Pancreas (tissue), 10 donors: ENCODE measurements at regions not wholly inside any gene's neighbourhood (a gene's known extent, or its start where the extent isn't known, plus 50 kb on each side); places are given as distances from the start of the nearest gene placed in this dataset.

ENCODE experiments used
- ATAC-seq, 4 donors: fragments of 200-7000 bp; cut with Tn5 transposase; one replicate each; pipeline versions ENCODE4 v1.8.0 to v1.9.1; 2020; ENCODE audit warnings: mild to moderate bottlenecking in 4 of 4, moderate library complexity in 4 of 4
- DNase-seq, 6 donors: peaks; one replicate each; pipeline ENCODE4 v3.0.0-alpha.2; 2020
- FAIRE-seq: peaks from 2 replicates; lab custom pipeline; 2012; peaks lifted over from hg19 to GRCh38; lab: Jason Lieb, UNC
- H3K27ac ChIP-seq, 4 donors: fragments of 200-600 bp; sonication (generic); 1 replicate in 3 of 4; 2 replicates in 1 of 4; pipeline versions ENCODE4 v1.5.0 to v1.8.0; 2020
- H3K27me3 ChIP-seq, 4 donors: fragments of 200-600 bp; one replicate each; pipeline ENCODE4 v1.8.0; 2021
- H3K36me3 ChIP-seq, 3 donors: fragments of 200-600 bp; sonication (generic) in 1 of 3; one replicate each; pipeline versions ENCODE4 v1.5.0 to v1.8.0; 2020 to 2021
- H3K4me1 ChIP-seq, 3 donors: fragments of 200-600 bp; one replicate each; pipeline ENCODE4 v1.8.0; 2021
- H3K4me3 ChIP-seq, 4 donors: fragments of 200-600 bp; sonication (generic) in 2 of 4; one replicate each; pipeline versions ENCODE4 v1.5.0 to v1.8.0; 2020 to 2021
- H3K9me3 ChIP-seq, 4 donors: fragments of 200-600 bp; one replicate each; pipeline ENCODE4 v1.8.0; 2021
- WGBS, 2 donors: extraction: QIAGEN DNeasy Blood & Tissue Kit; methylation state at CpG; one replicate each; pipeline ENCODE4 v1.1.7; 2013; 5-methylcytosine and 5-hydroxymethylcytosine counted together
- intact Hi-C, 3 donors: fragments of 100-400 bp; cut with DNase I; formaldehyde crosslinking; loops; one replicate each; pipeline versions ENCODE4 v1.11.1 to v1.14.2; 2022
- TF ChIP-seq, protein P1 (sequence below), 4 donors: fragments of 200-600 bp; sonication (generic) in 3 of 4; IDR thresholded peaks; one replicate each; pipeline versions ENCODE4 v1.5.0 to v1.8.0; 2021; ENCODE audit warnings: antibody characterized with exemption in 4 of 4
- donor health status: healthy with polysubstance abuse.
- donor health status: DM: no; HTN: no; CAD: no; lungs with moderate emphysema.
- donor health status: DM: no; HTN: no; CAD: no.
- donor health status: control.
- donor health status: control.
- donor health status: Bipolar disorder and iron deficiency.
- donor health status: DM: yes; HTN: yes; CAD: no.
- donor health status: DM: no; HTN: no; CAD: no.
- donor health status: DM: no; HTN: no; CAD: no.
- donor health status: DM: yes; HTN: yes; CAD: no.

- TF ChIP-seq, protein P1, sequence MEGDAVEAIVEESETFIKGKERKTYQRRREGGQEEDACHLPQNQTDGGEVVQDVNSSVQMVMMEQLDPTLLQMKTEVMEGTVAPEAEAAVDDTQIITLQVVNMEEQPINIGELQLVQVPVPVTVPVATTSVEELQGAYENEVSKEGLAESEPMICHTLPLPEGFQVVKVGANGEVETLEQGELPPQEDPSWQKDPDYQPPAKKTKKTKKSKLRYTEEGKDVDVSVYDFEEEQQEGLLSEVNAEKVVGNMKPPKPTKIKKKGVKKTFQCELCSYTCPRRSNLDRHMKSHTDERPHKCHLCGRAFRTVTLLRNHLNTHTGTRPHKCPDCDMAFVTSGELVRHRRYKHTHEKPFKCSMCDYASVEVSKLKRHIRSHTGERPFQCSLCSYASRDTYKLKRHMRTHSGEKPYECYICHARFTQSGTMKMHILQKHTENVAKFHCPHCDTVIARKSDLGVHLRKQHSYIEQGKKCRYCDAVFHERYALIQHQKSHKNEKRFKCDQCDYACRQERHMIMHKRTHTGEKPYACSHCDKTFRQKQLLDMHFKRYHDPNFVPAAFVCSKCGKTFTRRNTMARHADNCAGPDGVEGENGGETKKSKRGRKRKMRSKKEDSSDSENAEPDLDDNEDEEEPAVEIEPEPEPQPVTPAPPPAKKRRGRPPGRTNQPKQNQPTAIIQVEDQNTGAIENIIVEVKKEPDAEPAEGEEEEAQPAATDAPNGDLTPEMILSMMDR (IDR thresholded peaks at IDR 0.05), result no peak
- Histone ChIP-seq H3K9me3 (no peaks in the 10 kb centered on the region), H3K4me3 (no peak overlapping the region), H3K36me3 (no peaks in the 10 kb centered on the region), H3K4me1 (no peaks in the 10 kb centered on the region), H3K27ac (no peak overlapping the region), H3K27me3 (no peaks in the 10 kb centered on the region)
- 75% methylated on average over 6 of the region's 6 CpGs for WGBS, 2 donors
- FAIRE-seq, result no peak
- no peak for DNase-seq
- ATAC-seq, result no peak
- intact Hi-C loops, result no loop called here
Observed at GRCh38 chr14:31945701-31946100, 131.4 kb upstream of the ARHGAP5 start.

- H3K27me3 ChIP-seq, result no peaks in the 10 kb centered on the region
- H3K4me1 ChIP-seq, result no peaks in the 10 kb centered on the region
- no peaks in the 10 kb centered on the region for H3K36me3 ChIP-seq
- FAIRE-seq (no peak), DNase-seq (no peak), ATAC-seq (no peak)
- WGBS, 2 donors, result 66 to 84% methylated on average over 7 of the region's 7 CpGs
- H3K27ac ChIP-seq, result no peak overlapping the region
- no peaks in the 10 kb centered on the region for H3K9me3 ChIP-seq
- H3K4me3 ChIP-seq, result no peak overlapping the region
- intact Hi-C loops, result no loop called here
- TF ChIP-seq, protein P1 (IDR thresholded peaks at IDR 0.05), result no peak
Observed at GRCh38 chr14:31947076-31947475, 130.0 kb upstream of the ARHGAP5 start.

GRCh38 chr14:31947680-31948595 lies 129.2 kb upstream of the ARHGAP5 start:
- intact Hi-C loops, result no loop called here
- DNase-seq, result no peak
- ATAC-seq, result no peak
- no peak for FAIRE-seq
- WGBS, 2 donors, result 58 to 72% methylated on average over 5 of the region's 5 CpGs
- Histone ChIP-seq H3K9me3 (no peaks in the 10 kb centered on the region), H3K4me3 (no peak overlapping the region), H3K27ac (no peak overlapping the region), H3K4me1 (no peaks in the 10 kb centered on the region), H3K27me3 (no peaks in the 10 kb centered on the region), H3K36me3 (no peaks in the 10 kb centered on the region)
- TF ChIP-seq, protein P1 (IDR thresholded peaks at IDR 0.05), result no peak

DNA sequence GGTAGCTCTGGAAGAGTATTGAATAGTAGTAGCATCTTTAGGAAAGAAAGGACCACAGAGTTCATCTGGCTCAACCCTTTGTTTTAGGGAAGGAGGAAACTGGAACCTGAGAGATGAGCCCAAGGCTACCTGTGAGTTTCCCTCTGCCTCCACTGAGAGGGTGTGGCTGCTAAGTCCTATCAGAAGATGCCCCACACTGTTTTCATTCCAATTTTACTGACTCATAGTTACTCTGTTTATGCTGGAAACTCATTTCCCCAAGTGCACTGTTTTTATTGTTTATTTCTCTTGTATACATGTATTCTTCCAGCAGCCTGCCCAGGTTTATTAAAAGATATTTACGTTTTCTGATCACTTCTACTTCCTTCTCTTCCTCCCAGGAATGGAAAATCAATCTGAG lies 127.4 kb upstream of the ARHGAP5 start:
- WGBS, 2 donors, result 45 to 47% methylated on average over 1 of the region's 1 CpG
- Histone ChIP-seq H3K36me3 (no peaks in the 10 kb centered on the region), H3K27me3 (no peaks in the 10 kb centered on the region), H3K27ac (no peak overlapping the region), H3K9me3 (no peaks in the 10 kb centered on the region), H3K4me1 (no peaks in the 10 kb centered on the region), H3K4me3 (no peak overlapping the region)
- no peak for FAIRE-seq
- no peak for ATAC-seq
- TF ChIP-seq, protein P1 (IDR thresholded peaks at IDR 0.05), result no peak
- intact Hi-C loops, result no loop called here
- no peak for DNase-seq

- Histone ChIP-seq H3K27me3 (no peaks in the 10 kb centered on the region), H3K27ac (no peak overlapping the region), H3K9me3 (no peaks in the 10 kb centered on the region), H3K36me3 (no peaks in the 10 kb centered on the region), H3K4me3 (no peak overlapping the region), H3K4me1 (no peaks in the 10 kb centered on the region)
- WGBS, 2 donors, result 33 to 40% methylated on average over 7 of the region's 7 CpGs
- intact Hi-C loops, result no loop called here
- no peak for FAIRE-seq
- ATAC-seq, result no peak
- TF ChIP-seq, protein P1 (IDR thresholded peaks at IDR 0.05), result no peak
- no peak for DNase-seq
Observed at GRCh38 chr14:31950331-31950730, 126.8 kb upstream of the ARHGAP5 start.
